RKO (cell line): ENCODE measurements at regions not wholly inside any gene's neighbourhood (a gene's known extent, or its start where the extent isn't known, plus 50 kb on each side); places are given as distances from the start of the nearest gene placed in this dataset.

Experiments
- DNase-seq: peaks from one replicate; pipeline ENCODE4 v3.0.0-alpha.2; 2016; ENCODE audit warnings: low spot score

GRCh38 chr1:4375812-4376211 lies 278.6 kb upstream of the AJAP1 start:
- no peak for DNase-seq

- no peak for DNase-seq
These were observed 274.8 kb upstream of the AJAP1 start for GRCh38 chr1:4379451-4380175.

GRCh38 chr1:4380564-4381168 lies 273.7 kb upstream of the AJAP1 start:
- DNase-seq: peak; percentile 65

- no peak for DNase-seq
These were observed 261.2 kb upstream of the AJAP1 start for GRCh38 chr1:4393191-4393590.

GRCh38 chr1:4394366-4394765 lies 260.0 kb upstream of the AJAP1 start:
- no peak for DNase-seq

GRCh38 chr1:4395158-4395557 lies 259.3 kb upstream of the AJAP1 start:
- peak; percentile 10 for DNase-seq

- no peak for DNase-seq
These were observed 258.7 kb upstream of the AJAP1 start for GRCh38 chr1:4395676-4396075.

GRCh38 chr1:4396551-4396950 lies 257.9 kb upstream of the AJAP1 start:
- no peak for DNase-seq

- DNase-seq: no peak
These were observed 257.2 kb upstream of the AJAP1 start for GRCh38 chr1:4397196-4397595.

GRCh38 chr1:4402032-4402431 lies 252.4 kb upstream of the AJAP1 start:
- DNase-seq: no peak

GRCh38 chr1:4404854-4405590 lies 249.4 kb upstream of the AJAP1 start:
- DNase-seq: no peak

GRCh38 chr1:4407851-4408250 lies 246.6 kb upstream of the AJAP1 start:
- DNase-seq: no peak

GRCh38 chr1:4408380-4408779 lies 246.0 kb upstream of the AJAP1 start:
- DNase-seq: no peak

GRCh38 chr1:4411862-4412261 lies 242.5 kb upstream of the AJAP1 start:
- no peak for DNase-seq

- DNase-seq: no peak
These were observed 238.9 kb upstream of the AJAP1 start for GRCh38 chr1:4415476-4415875.

GRCh38 chr1:4416189-4416588 lies 238.2 kb upstream of the AJAP1 start:
- DNase-seq: no peak

GRCh38 chr1:4418021-4418420 lies 236.4 kb upstream of the AJAP1 start:
- no peak for DNase-seq

GRCh38 chr1:4421986-4422385 lies 232.4 kb upstream of the AJAP1 start:
- DNase-seq: no peak

GRCh38 chr1:4422504-4423289 lies 231.7 kb upstream of the AJAP1 start:
- DNase-seq: no peak

- DNase-seq: no peak
These were observed 230.2 kb upstream of the AJAP1 start for GRCh38 chr1:4424254-4424653.

- no peak for DNase-seq
These were observed 229.6 kb upstream of the AJAP1 start for GRCh38 chr1:4424766-4425165.

- no peak for DNase-seq
These were observed 228.5 kb upstream of the AJAP1 start for GRCh38 chr1:4425892-4426291.

GRCh38 chr1:4428711-4429110 lies 225.7 kb upstream of the AJAP1 start:
- no peak for DNase-seq
